ENCODE measurements at regions not wholly inside any gene's neighbourhood (a gene's known extent, or its start where the extent isn't known, plus 50 kb on each side); places are given as distances from the start of the nearest gene placed in this dataset.

GRCh38 chr2:56615760-56616159 lies 432.0 kb downstream of the CCDC85A start:
- no peak for DNase-seq (ENCODE audit: low read depth)

GRCh38 chr2:56624181-56624580 lies 440.4 kb downstream of the CCDC85A start:
- DNase-seq (ENCODE audit: low read depth) = no peak

GRCh38 chr2:56626927-56627326 lies 443.1 kb downstream of the CCDC85A start:
- no peak for DNase-seq (ENCODE audit: low read depth)

GRCh38 chr2:56630286-56630685 lies 446.5 kb downstream of the CCDC85A start:
- DNase-seq (ENCODE audit: low read depth) = no peak

- DNase-seq (ENCODE audit: low read depth) = no peak
Observed at GRCh38 chr2:56647997-56648396, 464.2 kb downstream of the CCDC85A start.

- DNase-seq (ENCODE audit: low read depth) = no peak
Observed at GRCh38 chr2:56648802-56649201, 465.0 kb downstream of the CCDC85A start.

- DNase-seq (ENCODE audit: low read depth) = no peak
Observed at GRCh38 chr2:56654936-56655335, 471.1 kb downstream of the CCDC85A start.

- DNase-seq (ENCODE audit: low read depth) = no peak
Observed at GRCh38 chr2:56656826-56657225, 473.0 kb downstream of the CCDC85A start.

GRCh38 chr2:56666777-56667176 lies 483.0 kb downstream of the CCDC85A start:
- no peak for DNase-seq (ENCODE audit: low read depth)

- no peak for DNase-seq (ENCODE audit: low read depth)
Observed at GRCh38 chr2:56671973-56672569, 488.3 kb downstream of the CCDC85A start.

GRCh38 chr2:56674084-56674483 lies 490.3 kb downstream of the CCDC85A start:
- no peak for DNase-seq (ENCODE audit: low read depth)

GRCh38 chr2:56676966-56677365 lies 493.2 kb downstream of the CCDC85A start:
- DNase-seq (ENCODE audit: low read depth) = no peak

GRCh38 chr2:56680971-56681631 lies 497.3 kb downstream of the CCDC85A start:
- DNase-seq (ENCODE audit: low read depth) = no peak

- no peak for DNase-seq (ENCODE audit: low read depth)
Observed at GRCh38 chr2:56681659-56682396, 498.0 kb downstream of the CCDC85A start.

GRCh38 chr2:56682397-56682760 lies 498.6 kb downstream of the CCDC85A start:
- no peak for DNase-seq (ENCODE audit: low read depth)

GRCh38 chr2:56684327-56684726 lies 500.5 kb downstream of the CCDC85A start:
- DNase-seq (ENCODE audit: low read depth) = no peak

GRCh38 chr2:56685205-56685604 lies 501.4 kb downstream of the CCDC85A start:
- DNase-seq (ENCODE audit: low read depth) = no peak

GRCh38 chr2:56687169-56687568 lies 503.4 kb downstream of the CCDC85A start:
- no peak for DNase-seq (ENCODE audit: low read depth)

- DNase-seq (ENCODE audit: low read depth) = no peak
Observed at GRCh38 chr2:56688661-56689060, 504.9 kb downstream of the CCDC85A start.

- no peak for DNase-seq (ENCODE audit: low read depth)
Observed at GRCh38 chr2:56693501-56693900, 509.7 kb downstream of the CCDC85A start.

GRCh38 chr2:56703001-56703400 lies 519.2 kb downstream of the CCDC85A start:
- no peak for DNase-seq (ENCODE audit: low read depth)

- no peak for DNase-seq (ENCODE audit: low read depth)
Observed at GRCh38 chr2:56705713-56706112, 521.9 kb downstream of the CCDC85A start.

GRCh38 chr2:56707218-56707617 lies 523.4 kb downstream of the CCDC85A start:
- DNase-seq (ENCODE audit: low read depth) = no peak
